ENCODE measurements at regions not wholly inside any gene's neighbourhood (a gene's known extent, or its start where the extent isn't known, plus 50 kb on each side); places are given as distances from the start of the nearest gene placed in this dataset.

GRCh38 chr10:20608503-20608902 is 288.6 kb downstream of the NEBL start:
- CTCF ChIA-PET = no interaction called here

More at GRCh38 chr10:20608503-20608902, 288.6 kb downstream of the NEBL start:
- Histone ChIP-seq H2BK20ac (ENCODE audit: low read depth, low read length) (no peak overlapping the region), H2BK5ac (ENCODE audit: low read depth, low read length, poor library complexity, severe bottlenecking) (no peak overlapping the region), H2BK120ac (ENCODE audit: low read depth, low read length) (no peak overlapping the region), H4K5ac (ENCODE audit: low read depth, low read length) (no peak overlapping the region), H2AFZ (replicated peaks; ENCODE audit: low read length, poor library complexity) (no peak overlapping the region), H3K36me3 (ENCODE audit: control insufficient read depth, insufficient read depth, low read length) (no peaks in the 10 kb centered on the region), H4K20me1 (ENCODE audit: insufficient read depth, low read length) (no peaks in the 10 kb centered on the region), H3K27me3 (ENCODE audit: control insufficient read depth, insufficient read depth, low read length) (no peaks in the 10 kb centered on the region), H3K4ac (ENCODE audit: low read depth, low read length) (no peak overlapping the region), H3K4me1 (ENCODE audit: control insufficient read depth, insufficient read depth, low read length) (no peaks in the 10 kb centered on the region), H3K9ac (ENCODE audit: low read depth, low read length) (no peak overlapping the region), H3K9me1 (ENCODE audit: insufficient read depth, low read length) (no peaks in the 10 kb centered on the region), H2AK5ac (ENCODE audit: low read depth, low read length) (no peak overlapping the region), H3K9me3 (ENCODE audit: control insufficient read depth, insufficient read depth, low read length) (peaks cover 2% of the 10 kb centered on the region; the same call in 1 of the 2 replicates), H3K27ac (ENCODE audit: insufficient read depth, low read length) (no peak overlapping the region), H3K79me1 (ENCODE audit: low read depth in 1 of 2, low read length in 2 of 2) (no peaks in the 10 kb centered on the region), H3K23ac (ENCODE audit: low read depth, low read length) (no peak overlapping the region), H3K14ac (replicated peaks; ENCODE audit: low read depth, low read length) (no peak overlapping the region), H3K18ac (ENCODE audit: low read depth, low read length) (no peak overlapping the region), H3K4me2 (ENCODE audit: low read depth, low read length) (no peak overlapping the region), H4K8ac (ENCODE audit: low read depth in 2 of 2, low read length in 2 of 2) (no peak overlapping the region), H3K4me3 (ENCODE audit: insufficient read depth, low read depth, low read length) (no peak overlapping the region), H4K91ac (ENCODE audit: insufficient read depth, low read depth, low read length) (no peak overlapping the region), H2BK15ac (ENCODE audit: low read depth, low read length) (no peak overlapping the region), H3K56ac (ENCODE audit: extremely low read depth, insufficient read depth, low read length) (no peak overlapping the region), H2AK9ac (replicated peaks; ENCODE audit: low read depth, low read length, poor library complexity) (no peak overlapping the region)
- dilution Hi-C loops (cut with HindIII; ENCODE audit: low sequenced_read_pairs, unreplicated experiment) (no loop called here), in situ Hi-C loops (cut with MboI; ENCODE audit: low sequenced_read_pairs) (no loop called here), intact Hi-C loops (cut with micrococcal nuclease) (no loop called here)
- no TSS peak for BruUV-seq (replicated peaks)
- DNase-seq = no peak
- no peak for ATAC-seq (ENCODE audit: low read depth)
- POLR2A ChIA-PET (ENCODE audit: unreplicated experiment) = no interaction called here
- no peak for TF ChIP-seq FOS (IDR thresholded peaks at IDR 0.05; ENCODE audit: low read depth, low read length)
- no peak for TF ChIP-seq RFX5 (IDR thresholded peaks at IDR 0.05; ENCODE audit: low read depth, low read length)
- TF ChIP-seq POLR2A (IDR thresholded peaks at IDR 0.05; ENCODE audit: low read depth, low read length) = no peak
- no peak for TF ChIP-seq USF2 (IDR thresholded peaks at IDR 0.05; ENCODE audit: low read depth, low read length)
- no peak for TF ChIP-seq ELK1 (IDR thresholded peaks at IDR 0.05; ENCODE audit: borderline replicate concordance, low read depth, low read length)
- TF ChIP-seq BHLHE40 (IDR thresholded peaks at IDR 0.05; ENCODE audit: low read depth, low read length) = no peak
- no peak for TF ChIP-seq NFE2L2 (IDR thresholded peaks at IDR 0.05; ENCODE audit: low read depth, low read length)
- no peak for TF ChIP-seq CEBPB (IDR thresholded peaks at IDR 0.05; ENCODE audit: low read depth, low read length)
- no peak for TF ChIP-seq CTCF (conservative IDR thresholded peaks at IDR 0.05; ENCODE audit: low read depth, low read length)
- no peak for TF ChIP-seq RAD21 (IDR thresholded peaks at IDR 0.05; ENCODE audit: low read length)

All from IMR-90 (cell line).